GM21723 (cell line): ENCODE measurements at regions not wholly inside any gene's neighbourhood (a gene's known extent, or its start where the extent isn't known, plus 50 kb on each side); places are given as distances from the start of the nearest gene placed in this dataset.

Experiments
- ATAC-seq: cut with Tn5 transposase; IDR thresholded peaks from one replicate; pipeline ENCODE4 v1.9.1; 2021; ENCODE audit warnings: mild to moderate bottlenecking, moderate library complexity; ENCODE audit not compliant: unreplicated experiment

DNA sequence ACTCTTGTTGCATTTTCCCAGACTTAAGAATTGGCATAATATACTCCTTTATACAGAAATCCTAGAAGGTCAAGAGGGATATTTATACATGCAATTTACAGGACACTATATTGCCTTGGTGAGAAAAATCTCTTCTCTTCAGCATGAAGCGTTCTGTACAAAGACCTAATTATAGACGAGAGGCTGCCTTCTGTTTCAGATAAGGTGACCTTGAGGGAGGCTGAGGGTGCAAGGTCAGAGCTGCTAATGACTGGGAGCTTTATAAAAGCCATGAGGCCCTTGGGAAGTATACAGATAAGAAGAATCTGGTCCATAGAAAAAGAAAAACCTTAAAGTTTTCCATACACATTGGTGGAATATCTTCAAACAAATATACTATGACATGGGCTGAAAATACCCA lies 156.3 kb upstream of the SOX9 start:
- no peak for ATAC-seq

DNA sequence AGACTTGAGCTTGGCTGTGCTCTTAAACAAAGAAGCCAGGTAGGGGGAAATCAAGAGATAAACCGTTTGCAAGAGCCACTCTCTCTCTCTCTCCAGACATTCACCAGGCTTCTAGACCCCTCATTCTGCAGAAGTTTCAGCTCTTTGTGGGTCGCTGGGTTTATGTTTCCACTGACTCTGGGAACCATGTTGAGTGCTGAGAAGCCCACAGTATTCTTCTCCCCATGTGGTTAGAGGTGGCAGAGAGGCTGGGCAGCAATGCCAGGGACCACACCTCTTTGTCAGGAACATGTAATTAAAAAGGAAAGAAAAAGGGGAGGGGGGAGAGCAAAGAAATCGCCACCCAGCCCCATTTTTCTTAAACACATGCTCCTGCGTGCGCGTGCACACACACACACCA lies 154.8 kb upstream of the SOX9 start:
- ATAC-seq = no peak

GRCh38 chr17:71966459-71967313 lies 154.1 kb upstream of the SOX9 start:
- ATAC-seq = no peak

GRCh38 chr17:71969500-71969899 lies 151.3 kb upstream of the SOX9 start:
- no peak for ATAC-seq

DNA sequence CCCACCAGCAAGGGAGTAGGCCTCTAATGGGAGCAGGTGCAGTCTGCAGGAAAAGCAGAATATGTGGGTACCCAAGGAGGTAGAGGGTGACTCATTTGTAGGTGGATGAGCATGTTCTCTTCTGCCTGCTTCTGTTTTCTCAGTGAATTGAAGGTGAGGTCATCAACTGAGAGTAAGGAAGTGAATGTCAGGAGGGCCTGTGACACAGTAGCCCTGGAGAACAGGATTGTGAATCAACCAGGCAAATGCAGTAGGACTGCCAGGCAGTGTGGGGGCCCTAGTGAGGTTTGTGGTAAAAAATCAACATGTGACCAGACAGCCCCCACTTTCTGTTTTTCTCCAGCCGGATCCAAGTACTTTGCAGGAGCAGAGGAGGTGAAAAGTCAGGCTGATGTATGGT lies 150.5 kb upstream of the SOX9 start:
- no peak for ATAC-seq

DNA sequence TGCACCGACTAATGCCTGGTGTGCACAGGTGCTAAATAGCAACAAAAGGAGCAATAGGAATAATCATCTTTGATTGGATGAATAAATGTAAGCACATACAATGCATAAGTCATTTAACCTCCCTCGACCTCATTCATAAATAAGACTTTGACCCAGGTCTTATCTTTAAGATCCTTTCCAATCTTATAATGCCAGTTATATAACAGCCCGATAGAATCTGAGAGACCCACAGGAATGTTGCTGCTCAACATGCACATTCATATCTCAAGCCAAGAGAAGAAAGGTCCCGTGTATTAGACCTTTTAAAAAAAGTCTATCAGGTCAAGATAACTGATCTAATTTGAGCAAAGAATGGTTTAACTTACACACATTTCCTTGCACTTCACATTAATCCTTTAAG lies 146.8 kb upstream of the SOX9 start:
- no peak for ATAC-seq

DNA sequence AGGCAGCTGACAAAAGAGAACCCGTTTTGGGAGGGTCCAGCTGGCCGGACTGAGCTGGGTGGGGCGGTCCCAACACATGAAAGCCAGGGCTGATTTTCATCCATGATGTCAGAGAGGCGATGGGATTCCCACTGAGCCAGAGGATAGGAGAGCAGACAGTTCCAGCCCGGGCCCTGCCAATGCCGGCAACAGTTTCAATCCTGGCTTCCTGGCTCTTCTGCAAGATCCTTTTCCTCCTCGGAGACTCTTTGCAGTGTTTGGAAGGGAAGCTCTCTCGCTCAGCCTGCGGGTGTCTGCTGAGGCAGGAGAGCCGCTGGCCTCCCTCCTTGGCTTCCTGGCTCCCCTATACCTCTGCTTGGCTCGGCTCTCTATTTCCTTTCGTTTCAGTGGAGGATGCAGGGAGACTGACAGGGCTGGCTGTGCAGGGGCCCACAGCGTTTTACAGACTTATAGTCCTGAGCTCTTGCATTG lies 145.5 kb upstream of the SOX9 start:
- ATAC-seq = no peak

- ATAC-seq = no peak
Observed at GRCh38 chr17:71976011-71976649, 144.7 kb upstream of the SOX9 start.

DNA sequence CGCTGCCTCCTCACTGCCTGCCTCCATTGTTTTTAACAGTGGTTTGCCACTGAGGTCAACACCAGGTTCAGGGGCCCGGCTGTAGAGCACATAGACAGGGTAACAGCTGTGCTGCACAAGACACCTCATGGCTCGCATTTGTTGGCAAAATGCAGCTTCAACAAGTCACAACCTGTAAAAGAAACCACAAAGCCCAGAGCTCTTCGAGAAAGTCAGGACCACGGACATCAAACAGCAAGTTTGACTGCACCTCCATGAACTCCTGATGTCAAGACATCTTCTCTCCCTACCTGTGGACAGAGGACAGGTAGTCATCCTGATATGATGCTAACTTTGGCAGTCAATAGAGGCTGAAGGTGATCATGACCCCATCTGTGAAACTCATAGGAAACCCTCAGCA lies 142.4 kb upstream of the SOX9 start:
- ATAC-seq = no peak

- no peak for ATAC-seq
Observed at GRCh38 chr17:71980171-71980570, 140.6 kb upstream of the SOX9 start.

GRCh38 chr17:71983828-71984227 lies 137.0 kb upstream of the SOX9 start:
- ATAC-seq = no peak

- no peak for ATAC-seq
Observed at GRCh38 chr17:71985111-71986039, 135.4 kb upstream of the SOX9 start.

- ATAC-seq = no peak
Observed at GRCh38 chr17:71986886-71987285, 133.9 kb upstream of the SOX9 start.

- no peak for ATAC-seq
Observed at GRCh38 chr17:71987634-71988033, 133.2 kb upstream of the SOX9 start.

- ATAC-seq = no peak
Observed at GRCh38 chr17:71989117-71989516, 131.7 kb upstream of the SOX9 start.

DNA sequence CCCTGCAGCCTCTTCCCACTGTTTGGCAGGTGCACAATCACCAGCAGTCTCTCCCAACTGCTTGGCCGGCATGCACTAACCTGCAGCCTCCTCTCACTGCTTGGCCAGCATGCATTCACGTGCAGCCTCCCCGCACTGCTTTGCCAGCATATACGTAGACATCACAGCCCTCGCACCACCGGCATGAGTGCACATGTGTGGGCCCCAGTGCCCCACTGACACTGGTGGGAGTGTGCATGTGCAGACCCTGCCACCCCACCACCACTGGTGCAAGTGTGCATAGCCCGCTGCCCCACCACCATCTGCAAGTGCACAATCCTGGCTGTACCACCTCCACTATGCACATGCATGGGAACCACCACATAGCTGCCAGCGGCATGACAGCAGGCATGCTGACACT lies 127.5 kb upstream of the SOX9 start:
- no peak for ATAC-seq

DNA sequence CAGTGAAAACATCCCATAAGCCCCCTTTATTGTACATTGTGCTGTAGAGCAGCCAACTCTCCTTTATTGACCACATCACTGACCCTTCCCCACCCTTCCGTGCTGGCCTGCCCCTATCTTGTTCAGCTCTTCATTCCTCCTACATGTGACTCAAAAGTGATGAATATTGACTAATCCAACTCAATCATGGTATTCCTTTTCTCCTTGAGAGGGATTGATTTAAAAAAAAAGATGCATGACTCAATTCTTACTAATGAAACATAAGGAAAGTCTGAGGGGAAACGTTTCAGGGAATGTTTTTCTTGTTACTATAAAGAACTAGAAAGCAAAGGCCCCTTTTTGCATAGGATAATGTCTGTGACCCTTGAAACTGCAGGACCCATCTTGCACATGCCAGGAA lies 125.2 kb upstream of the SOX9 start:
- no peak for ATAC-seq

- ATAC-seq = no peak
Observed at GRCh38 chr17:72004011-72004427, 116.8 kb upstream of the SOX9 start.

DNA sequence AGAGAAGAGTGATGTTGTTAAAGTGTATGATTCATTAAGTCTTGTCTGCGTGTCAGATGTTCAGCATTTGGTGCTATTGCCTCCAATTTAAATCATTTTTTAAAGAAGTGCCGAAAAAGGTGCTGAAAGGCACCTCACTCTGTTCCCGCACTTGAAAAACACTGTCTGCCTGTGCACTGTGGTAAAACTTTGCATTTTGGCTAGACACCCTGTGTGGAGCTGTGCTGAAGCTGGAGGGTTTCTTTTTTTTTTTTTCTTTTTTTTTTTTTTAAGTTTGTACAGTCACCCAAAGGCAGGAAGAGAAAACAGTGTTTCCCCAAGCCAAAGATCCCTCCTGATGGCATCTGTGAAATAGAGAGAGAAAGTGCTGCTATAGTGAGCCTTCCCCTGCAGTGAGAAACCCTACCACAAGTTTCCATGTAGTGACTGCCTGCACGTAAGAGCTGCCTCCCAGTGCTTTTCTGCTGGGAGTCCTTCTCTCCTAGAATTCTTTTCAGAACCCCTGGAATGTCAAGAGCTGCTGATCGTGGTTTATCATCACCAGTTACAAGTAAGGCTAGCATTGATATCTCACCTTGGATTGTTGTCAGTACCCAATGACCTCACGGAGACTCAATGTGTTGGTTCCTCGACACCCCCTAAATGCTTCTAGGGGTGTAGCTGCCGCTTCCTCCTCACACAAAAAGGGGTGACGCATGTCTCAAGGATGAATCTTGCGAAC lies 116.0 kb upstream of the SOX9 start:
- peak; percentile 72 for ATAC-seq

DNA sequence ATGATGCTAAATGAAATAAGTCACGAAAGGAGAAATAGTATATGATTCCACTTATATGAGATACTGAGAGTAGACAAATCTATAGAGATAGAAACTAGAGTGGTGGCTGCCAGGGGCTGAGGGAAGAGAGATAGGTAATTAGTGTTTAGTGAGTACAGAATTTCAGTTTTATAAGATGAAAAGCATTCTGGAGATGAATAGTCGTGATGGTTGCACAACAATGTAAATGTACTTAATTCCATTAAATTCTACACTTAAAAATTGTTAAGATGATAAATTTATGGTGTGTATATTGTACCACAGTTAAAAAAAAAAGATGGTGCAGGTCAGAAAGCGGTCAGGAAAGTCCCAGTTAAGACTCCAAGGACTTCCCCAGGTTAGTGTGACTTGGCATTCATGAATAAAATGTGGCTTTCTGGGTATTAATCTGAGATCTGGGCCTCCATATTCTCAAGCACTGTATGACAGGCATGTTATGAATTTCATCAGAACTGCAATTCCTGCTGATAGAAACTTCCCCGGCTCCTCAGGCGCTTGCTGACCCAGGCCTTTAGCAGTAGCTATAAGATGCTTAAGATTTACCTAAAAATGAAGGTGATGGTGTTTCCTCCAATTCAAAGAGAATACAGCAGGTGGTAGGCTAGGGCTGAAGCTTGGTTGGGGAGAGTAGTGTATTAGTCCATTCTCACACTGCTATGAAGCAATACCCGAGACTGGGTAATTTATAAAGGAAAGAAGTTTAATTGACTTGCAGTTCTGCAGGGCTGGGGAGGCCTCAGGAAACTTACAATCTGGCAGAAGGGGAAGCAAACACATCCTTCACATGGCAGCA lies 115.3 kb upstream of the SOX9 start:
- ATAC-seq = peak; percentile 56
